Panc1 (cell line): ENCODE measurements at regions not wholly inside any gene's neighbourhood (a gene's known extent, or its start where the extent isn't known, plus 50 kb on each side); places are given as distances from the start of the nearest gene placed in this dataset.

Source experiments
- ATAC-seq: fragments of 200-7000 bp; cut with Tn5 transposase; 2 replicates; pipeline ENCODE4 v1.9.1; 2020; ENCODE audit warnings: mild to moderate bottlenecking, moderate library complexity
- BruUV-seq: library from RNA; stranded (reverse); fragments of 400-500 nt; replicated peaks from 2 replicates; lab custom pipeline; 2021; lab: Mats Ljungman, UMichigan
- CTCF ChIA-PET: fragments of 300-600 bp; sonication (Branson Sonifier 250); formaldehyde crosslinking; loops from one replicate; lab custom pipeline; 2022; ENCODE audit warnings: antibody characterized with exemption; lab: Charles Lee
- POLR2A ChIA-PET: fragments of 300-600 bp; sonication (Branson Sonifier 250); formaldehyde crosslinking; loops from one replicate; lab custom pipeline; 2022; ENCODE audit warnings: antibody characterized with exemption; lab: Charles Lee
- DNase-seq: peaks from one replicate; pipeline ENCODE4 v3.0.0-alpha.2; 2010; ENCODE audit warnings: low read depth, low spot score
- H3K27ac ChIP-seq: 2 replicates; pipeline ENCODE4 v1.5.1; 2011; ENCODE audit warnings: mild to moderate bottlenecking, low read length, inconsistent platforms
- H3K27me3 ChIP-seq: fragments of 200-500 bp; sonication (Bioruptor generic); 2 replicates; pipeline ENCODE4 v1.6.0; 2014; ENCODE audit warnings: low read length, inconsistent platforms; ENCODE audit not compliant: control insufficient read depth, insufficient read depth
- H3K36me3 ChIP-seq: fragments of 200-500 bp; sonication (Bioruptor generic); 2 replicates; pipeline ENCODE4 v1.5.1; 2014; ENCODE audit warnings: inconsistent platforms, mild to moderate bottlenecking, low read length, moderate library complexity; ENCODE audit not compliant: control insufficient read depth, insufficient read depth
- H3K4me1 ChIP-seq: 2 replicates; pipeline ENCODE4 v1.5.1; 2011; ENCODE audit warnings: inconsistent platforms, mild to moderate bottlenecking, low read length, moderate library complexity; ENCODE audit not compliant: control insufficient read depth, insufficient read depth
- H3K4me3 ChIP-seq, 2 experiments: 2 replicates each; pipeline ENCODE4 v1.5.1; 2011 to 2012; ENCODE audit warnings: low read depth in 2 of 2, low read length in 2 of 2, mild to moderate bottlenecking in 2 of 2, inconsistent platforms in 1 of 2, moderate library complexity in 1 of 2
- H3K9me3 ChIP-seq: fragments of 200-500 bp; sonication (Bioruptor generic); 2 replicates; pipeline ENCODE4 v1.5.1; 2014; ENCODE audit warnings: low read depth, mild to moderate bottlenecking, inconsistent platforms, low read length, moderate library complexity; ENCODE audit not compliant: control insufficient read depth, insufficient read depth
- POLR2AphosphoS5 ChIP-seq: IDR thresholded peaks from 2 replicates; pipeline ENCODE4 v1.6.1; 2012; ENCODE audit warnings: mild to moderate bottlenecking, low read depth, low read length, moderate library complexity
- SIN3A ChIP-seq: IDR thresholded peaks from 2 replicates; pipeline ENCODE4 v1.6.1; 2012; ENCODE audit warnings: low read depth, mild to moderate bottlenecking, low read length, moderate library complexity, borderline replicate concordance; ENCODE audit not compliant: insufficient read depth
- TCF7L2 ChIP-seq: IDR thresholded peaks from 2 replicates; pipeline ENCODE4 v1.6.1; 2011; ENCODE audit warnings: mild to moderate bottlenecking, low read depth, low read length, inconsistent platforms
- in situ Hi-C: cut with HindIII; loops from 2 replicates; pipeline ENCODE4 v1.10.0; 2016; ENCODE audit warnings: low sequenced_read_pairs, low pct_unique_long_range_greater_than_20kb
- intact Hi-C: fragments of 100-400 bp; cut with micrococcal nuclease; formaldehyde crosslinking; loops from one replicate; pipeline ENCODE4 v1.10.0; 2022; ENCODE audit not compliant: unreplicated experiment
- TF ChIP-seq, protein P1 (sequence below), 2 experiments: IDR thresholded peaks; 2 replicates each; pipeline ENCODE4 v1.6.1; 2011 to 2012; ENCODE audit warnings: low read depth in 2 of 2, control low read depth in 1 of 2, low read length in 1 of 2, mild to moderate bottlenecking in 1 of 2, moderate library complexity in 1 of 2; ENCODE audit not compliant: insufficient read depth in 1 of 2
- TF ChIP-seq, protein P2 (sequence below): fragments of 450-650 bp; IDR thresholded peaks from 2 replicates; pipeline ENCODE4 v1.5.1; 2017; ENCODE audit warnings: mild to moderate bottlenecking

DNA sequence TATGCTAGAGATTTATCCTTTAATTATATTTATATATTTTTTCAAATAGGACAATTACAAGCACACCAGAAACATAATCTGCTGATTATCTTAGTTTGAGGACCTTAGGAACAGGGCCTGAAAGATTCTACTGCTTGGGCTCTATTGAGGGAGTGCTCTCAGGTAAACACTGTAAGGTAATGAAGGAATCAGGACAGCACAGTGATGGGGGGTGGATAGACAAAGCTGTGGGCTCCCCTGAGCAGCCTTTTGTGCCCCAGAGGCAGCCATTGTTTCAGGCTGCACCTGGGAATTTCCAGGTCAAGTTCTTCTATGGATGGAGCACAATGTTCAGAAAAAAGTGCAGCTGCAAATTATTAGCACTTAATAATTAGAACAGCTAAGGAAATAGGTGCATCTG is 848.0 kb upstream of the CADM2 start:
- H3K9me3 ChIP-seq, result peaks cover 8% of the 10 kb centered on the region; the same call in 1 of the 2 replicates
- ATAC-seq (no peak), DNase-seq (no peak)
- peaks cover 7% of the 10 kb centered on the region; the same call in 1 of the 2 replicates for H3K4me1 ChIP-seq
- TF ChIP-seq TCF7L2 (no peak), POLR2AphosphoS5 (no peak), SIN3A (no peak)
- TF ChIP-seq, protein P1, sequence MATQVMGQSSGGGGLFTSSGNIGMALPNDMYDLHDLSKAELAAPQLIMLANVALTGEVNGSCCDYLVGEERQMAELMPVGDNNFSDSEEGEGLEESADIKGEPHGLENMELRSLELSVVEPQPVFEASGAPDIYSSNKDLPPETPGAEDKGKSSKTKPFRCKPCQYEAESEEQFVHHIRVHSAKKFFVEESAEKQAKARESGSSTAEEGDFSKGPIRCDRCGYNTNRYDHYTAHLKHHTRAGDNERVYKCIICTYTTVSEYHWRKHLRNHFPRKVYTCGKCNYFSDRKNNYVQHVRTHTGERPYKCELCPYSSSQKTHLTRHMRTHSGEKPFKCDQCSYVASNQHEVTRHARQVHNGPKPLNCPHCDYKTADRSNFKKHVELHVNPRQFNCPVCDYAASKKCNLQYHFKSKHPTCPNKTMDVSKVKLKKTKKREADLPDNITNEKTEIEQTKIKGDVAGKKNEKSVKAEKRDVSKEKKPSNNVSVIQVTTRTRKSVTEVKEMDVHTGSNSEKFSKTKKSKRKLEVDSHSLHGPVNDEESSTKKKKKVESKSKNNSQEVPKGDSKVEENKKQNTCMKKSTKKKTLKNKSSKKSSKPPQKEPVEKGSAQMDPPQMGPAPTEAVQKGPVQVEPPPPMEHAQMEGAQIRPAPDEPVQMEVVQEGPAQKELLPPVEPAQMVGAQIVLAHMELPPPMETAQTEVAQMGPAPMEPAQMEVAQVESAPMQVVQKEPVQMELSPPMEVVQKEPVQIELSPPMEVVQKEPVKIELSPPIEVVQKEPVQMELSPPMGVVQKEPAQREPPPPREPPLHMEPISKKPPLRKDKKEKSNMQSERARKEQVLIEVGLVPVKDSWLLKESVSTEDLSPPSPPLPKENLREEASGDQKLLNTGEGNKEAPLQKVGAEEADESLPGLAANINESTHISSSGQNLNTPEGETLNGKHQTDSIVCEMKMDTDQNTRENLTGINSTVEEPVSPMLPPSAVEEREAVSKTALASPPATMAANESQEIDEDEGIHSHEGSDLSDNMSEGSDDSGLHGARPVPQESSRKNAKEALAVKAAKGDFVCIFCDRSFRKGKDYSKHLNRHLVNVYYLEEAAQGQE (IDR thresholded peaks at IDR 0.05; ENCODE audit: insufficient read depth in 1 of 2, low read depth in 2 of 2, low read length in 1 of 2), result no peak
- TF ChIP-seq, protein P2, sequence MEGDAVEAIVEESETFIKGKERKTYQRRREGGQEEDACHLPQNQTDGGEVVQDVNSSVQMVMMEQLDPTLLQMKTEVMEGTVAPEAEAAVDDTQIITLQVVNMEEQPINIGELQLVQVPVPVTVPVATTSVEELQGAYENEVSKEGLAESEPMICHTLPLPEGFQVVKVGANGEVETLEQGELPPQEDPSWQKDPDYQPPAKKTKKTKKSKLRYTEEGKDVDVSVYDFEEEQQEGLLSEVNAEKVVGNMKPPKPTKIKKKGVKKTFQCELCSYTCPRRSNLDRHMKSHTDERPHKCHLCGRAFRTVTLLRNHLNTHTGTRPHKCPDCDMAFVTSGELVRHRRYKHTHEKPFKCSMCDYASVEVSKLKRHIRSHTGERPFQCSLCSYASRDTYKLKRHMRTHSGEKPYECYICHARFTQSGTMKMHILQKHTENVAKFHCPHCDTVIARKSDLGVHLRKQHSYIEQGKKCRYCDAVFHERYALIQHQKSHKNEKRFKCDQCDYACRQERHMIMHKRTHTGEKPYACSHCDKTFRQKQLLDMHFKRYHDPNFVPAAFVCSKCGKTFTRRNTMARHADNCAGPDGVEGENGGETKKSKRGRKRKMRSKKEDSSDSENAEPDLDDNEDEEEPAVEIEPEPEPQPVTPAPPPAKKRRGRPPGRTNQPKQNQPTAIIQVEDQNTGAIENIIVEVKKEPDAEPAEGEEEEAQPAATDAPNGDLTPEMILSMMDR, result no peak
- intact Hi-C loops (no loop called here), in situ Hi-C loops (no loop called here)
- H3K36me3 ChIP-seq, result no peaks in the 10 kb centered on the region
- H3K4me3 ChIP-seq, result no peak overlapping the region
- no TSS peak for BruUV-seq
- no peaks in the 10 kb centered on the region for H3K27me3 ChIP-seq
- ChIA-PET CTCF (no interaction called here), POLR2A (no interaction called here)
- no peak overlapping the region for H3K27ac ChIP-seq

DNA sequence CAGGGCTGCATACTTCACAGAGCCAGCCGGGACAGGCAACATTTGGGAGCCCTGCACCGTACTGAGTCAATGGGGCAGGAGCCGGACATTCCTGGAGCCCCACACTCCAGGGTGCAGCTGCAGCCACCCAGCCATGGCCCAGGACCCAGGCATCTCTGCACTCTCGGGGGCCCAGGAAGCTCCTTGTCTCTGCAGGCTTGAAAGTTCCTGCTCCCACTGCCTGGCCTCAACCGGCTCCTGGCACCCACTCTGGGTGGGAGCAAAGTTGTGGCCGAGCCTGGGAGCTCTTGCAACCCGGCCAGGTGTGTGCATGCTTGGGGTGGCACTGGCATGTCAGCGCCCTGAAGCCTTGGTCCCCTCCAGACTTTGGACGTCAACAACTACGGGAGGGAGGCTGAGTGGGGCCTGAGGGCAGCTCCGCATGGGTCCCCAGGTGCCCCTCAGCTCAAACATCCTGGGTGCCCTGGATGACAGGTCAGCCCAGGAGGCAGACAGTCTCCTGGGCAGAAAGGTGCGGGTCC is 833.5 kb upstream of the CADM2 start:
- H3K4me3 ChIP-seq, result no peak overlapping the region
- H3K4me1 ChIP-seq, result no peaks in the 10 kb centered on the region
- BruUV-seq, result no TSS peak
- ATAC-seq (no peak), DNase-seq (no peak)
- no peaks in the 10 kb centered on the region for H3K27me3 ChIP-seq
- H3K36me3 ChIP-seq, result no peaks in the 10 kb centered on the region
- intact Hi-C loops (no loop called here), in situ Hi-C loops (no loop called here)
- no peaks in the 10 kb centered on the region for H3K9me3 ChIP-seq
- TF ChIP-seq, protein P2, result no peak
- TF ChIP-seq TCF7L2 (no peak), SIN3A (no peak)
- H3K27ac ChIP-seq, result no peak overlapping the region
- CTCF ChIA-PET, result no interaction called here
- POLR2A ChIA-PET, result no interaction called here
